Calu3 (cell line): ENCODE measurements at regions not wholly inside any gene's neighbourhood (a gene's known extent, or its start where the extent isn't known, plus 50 kb on each side); places are given as distances from the start of the nearest gene placed in this dataset.

Source experiments
- BruUV-seq: library from RNA; stranded (reverse); fragments of 400-500 nt; replicated peaks from 2 replicates; lab custom pipeline; 2021; lab: Mats Ljungman, UMichigan
- CTCF ChIA-PET: fragments of 300-600 bp; sonication (Branson Sonifier 250); formaldehyde crosslinking; loops from one replicate; lab custom pipeline; 2022; ENCODE audit warnings: antibody characterized with exemption; lab: Charles Lee
- DNase-seq: peaks from one replicate; pipeline ENCODE4 v3.0.0; 2022
- H3K27ac Mint-ChIP-seq: one replicate; pipeline ENCODE4 v1.8.0; 2022; ENCODE audit warnings: mixed read lengths; ENCODE audit not compliant: unreplicated experiment
- H3K27me3 Mint-ChIP-seq: one replicate; pipeline ENCODE4 v1.8.0; 2022; ENCODE audit warnings: mixed read lengths; ENCODE audit not compliant: unreplicated experiment
- H3K36me3 Mint-ChIP-seq: one replicate; pipeline ENCODE4 v1.8.0; 2022; ENCODE audit warnings: mild to moderate bottlenecking, moderate library complexity, mixed read lengths; ENCODE audit not compliant: insufficient read depth, unreplicated experiment
- H3K4me1 Mint-ChIP-seq: one replicate; pipeline ENCODE4 v1.8.0; 2022; ENCODE audit warnings: mild to moderate bottlenecking, low read depth, mixed read lengths; ENCODE audit not compliant: unreplicated experiment
- H3K4me3 Mint-ChIP-seq: one replicate; pipeline ENCODE4 v1.8.0; 2022; ENCODE audit warnings: mild to moderate bottlenecking, low read depth, moderate library complexity, mixed read lengths; ENCODE audit not compliant: unreplicated experiment
- H3K9me3 Mint-ChIP-seq: one replicate; pipeline ENCODE4 v1.8.0; 2022; ENCODE audit warnings: low read depth, mixed read lengths; ENCODE audit not compliant: unreplicated experiment
- CTCF ChIP-seq: fragments of 200-600 bp; IDR thresholded peaks from one replicate; pipeline ENCODE4 v1.8.0; 2022; ENCODE audit warnings: antibody characterized with exemption; ENCODE audit not compliant: unreplicated experiment
- intact Hi-C: fragments of 100-400 bp; cut with micrococcal nuclease; formaldehyde crosslinking; loops from one replicate; pipeline ENCODE4 v1.10.0; 2022; ENCODE audit not compliant: unreplicated experiment

- no TSS peak for BruUV-seq
- no peaks in the 10 kb centered on the region for H3K27me3 Mint-ChIP-seq
- H3K4me3 Mint-ChIP-seq = no peak overlapping the region
- no peak overlapping the region for H3K27ac Mint-ChIP-seq
- H3K4me1 Mint-ChIP-seq = peaks cover 17% of the 10 kb centered on the region
- DNase-seq = no peak
- H3K36me3 Mint-ChIP-seq = no peaks in the 10 kb centered on the region
- H3K9me3 Mint-ChIP-seq = peaks cover 9% of the 10 kb centered on the region
- intact Hi-C loops = no loop called here
- no peak for TF ChIP-seq CTCF
- CTCF ChIA-PET = no interaction called here
These were observed 250.6 kb upstream of the GADL1 start for GRCh38 chr3:31145062-31145461.

GRCh38 chr3:31147550-31147949 is 253.1 kb upstream of the GADL1 start:
- Mint-ChIP-seq H3K4me1 (peaks cover under 1% of the 10 kb centered on the region), H3K27ac (no peak overlapping the region), H3K36me3 (no peaks in the 10 kb centered on the region), H3K9me3 (peaks cover 13% of the 10 kb centered on the region), H3K4me3 (no peak overlapping the region), H3K27me3 (no peaks in the 10 kb centered on the region)
- no peak for TF ChIP-seq CTCF
- CTCF ChIA-PET = no interaction called here
- no peak for DNase-seq
- intact Hi-C loops = no loop called here
- BruUV-seq = no TSS peak

GRCh38 chr3:31157047-31157694 is 262.7 kb upstream of the GADL1 start:
- TF ChIP-seq CTCF = no peak
- Mint-ChIP-seq H3K4me3 (no peak overlapping the region), H3K9me3 (peaks cover 4% of the 10 kb centered on the region), H3K27ac (no peak overlapping the region), H3K36me3 (no peaks in the 10 kb centered on the region), H3K4me1 (no peaks in the 10 kb centered on the region), H3K27me3 (no peaks in the 10 kb centered on the region)
- CTCF ChIA-PET = no interaction called here
- intact Hi-C loops = no loop called here
- DNase-seq = no peak
- no TSS peak for BruUV-seq

GRCh38 chr3:31157893-31158620 is 263.6 kb upstream of the GADL1 start:
- Mint-ChIP-seq H3K4me1 (no peaks in the 10 kb centered on the region), H3K4me3 (no peak overlapping the region), H3K36me3 (no peaks in the 10 kb centered on the region), H3K27ac (no peak overlapping the region), H3K27me3 (no peaks in the 10 kb centered on the region), H3K9me3 (peaks cover 4% of the 10 kb centered on the region)
- DNase-seq = no peak
- intact Hi-C loops = no loop called here
- CTCF ChIA-PET = no interaction called here
- TF ChIP-seq CTCF = no peak
- no TSS peak for BruUV-seq
